OCI-LY1 (cell line): ENCODE measurements at regions not wholly inside any gene's neighbourhood (a gene's known extent, or its start where the extent isn't known, plus 50 kb on each side); places are given as distances from the start of the nearest gene placed in this dataset.

Source experiments
- EZH2 ChIP-seq: fragments of 200-600 bp; sonication (generic), shearing (Covaris generic); IDR thresholded peaks from 2 replicates; pipeline ENCODE4 v1.8.0; 2017; ENCODE audit warnings: borderline replicate concordance, mixed run types, mild to moderate bottlenecking, antibody characterized with exemption, low read length, moderate library complexity, mixed read lengths
- TF ChIP-seq, protein P1 (sequence below): fragments of 200-600 bp; sonication (generic), shearing (Covaris generic); IDR thresholded peaks from 2 replicates; pipeline ENCODE4 v1.5.1; 2017; ENCODE audit warnings: mild to moderate bottlenecking, antibody characterized with exemption, low read length, moderate library complexity, mixed read lengths

DNA sequence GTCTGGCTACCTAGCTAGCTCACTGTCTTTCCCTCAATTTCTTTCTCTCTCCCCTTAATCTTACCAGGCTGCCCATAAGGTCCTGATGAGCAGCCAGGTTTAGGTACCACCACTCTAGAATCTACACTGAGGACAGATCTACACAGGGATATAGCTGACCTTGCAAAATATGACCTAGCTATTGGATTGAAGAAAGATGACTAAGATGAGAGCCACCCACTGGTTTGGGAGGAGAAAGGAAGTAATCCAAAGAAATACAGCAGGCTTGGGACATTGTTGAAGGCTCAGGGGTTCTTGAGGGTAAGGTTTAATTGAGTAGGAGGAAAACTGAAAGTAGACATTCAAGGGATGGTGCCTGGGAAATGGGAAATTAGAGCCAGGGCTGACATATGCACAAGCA lies 142.0 kb upstream of the TMC3 start:
- TF ChIP-seq, protein P1, sequence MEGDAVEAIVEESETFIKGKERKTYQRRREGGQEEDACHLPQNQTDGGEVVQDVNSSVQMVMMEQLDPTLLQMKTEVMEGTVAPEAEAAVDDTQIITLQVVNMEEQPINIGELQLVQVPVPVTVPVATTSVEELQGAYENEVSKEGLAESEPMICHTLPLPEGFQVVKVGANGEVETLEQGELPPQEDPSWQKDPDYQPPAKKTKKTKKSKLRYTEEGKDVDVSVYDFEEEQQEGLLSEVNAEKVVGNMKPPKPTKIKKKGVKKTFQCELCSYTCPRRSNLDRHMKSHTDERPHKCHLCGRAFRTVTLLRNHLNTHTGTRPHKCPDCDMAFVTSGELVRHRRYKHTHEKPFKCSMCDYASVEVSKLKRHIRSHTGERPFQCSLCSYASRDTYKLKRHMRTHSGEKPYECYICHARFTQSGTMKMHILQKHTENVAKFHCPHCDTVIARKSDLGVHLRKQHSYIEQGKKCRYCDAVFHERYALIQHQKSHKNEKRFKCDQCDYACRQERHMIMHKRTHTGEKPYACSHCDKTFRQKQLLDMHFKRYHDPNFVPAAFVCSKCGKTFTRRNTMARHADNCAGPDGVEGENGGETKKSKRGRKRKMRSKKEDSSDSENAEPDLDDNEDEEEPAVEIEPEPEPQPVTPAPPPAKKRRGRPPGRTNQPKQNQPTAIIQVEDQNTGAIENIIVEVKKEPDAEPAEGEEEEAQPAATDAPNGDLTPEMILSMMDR, result no peak
- TF ChIP-seq EZH2, result no peak
